ENCODE measurements at regions not wholly inside any gene's neighbourhood (a gene's known extent, or its start where the extent isn't known, plus 50 kb on each side); places are given as distances from the start of the nearest gene placed in this dataset.

DNA sequence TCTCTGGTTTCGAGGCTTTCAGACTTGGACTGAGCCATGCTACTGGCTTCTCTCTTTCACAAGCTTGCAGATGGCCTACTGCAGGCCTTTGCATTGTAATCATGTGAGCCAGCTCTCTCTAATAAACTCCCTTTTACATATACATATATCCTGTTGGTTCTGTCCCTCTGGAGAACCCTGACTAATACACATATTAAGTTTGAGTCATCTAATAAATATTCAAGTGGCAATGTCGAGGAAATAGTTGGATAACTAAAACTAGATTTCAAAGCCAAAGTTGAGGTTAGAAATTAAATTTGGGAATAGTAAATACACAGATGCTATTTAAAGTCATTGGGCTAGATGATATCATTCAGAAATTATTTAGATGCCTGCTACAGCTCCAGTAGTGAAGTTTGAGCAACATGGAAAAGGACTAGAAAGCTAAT lies 1343.4 kb downstream of the GRIK2 start:
- Histone ChIP-seq H2AK5ac (ENCODE audit: low read depth, low read length) (no peak overlapping the region), H3K27ac (ENCODE audit: low read depth, low read length) (no peak overlapping the region), H3K4me2 (ENCODE audit: insufficient read depth in 1 of 2, low read depth in 2 of 2, low read length in 2 of 2) (no peak overlapping the region)

More for the DNA sequence above, 1343.4 kb downstream of the GRIK2 start:
- ChIA-PET CTCF (ENCODE audit: partially characterized antibody) (interaction anchor here (0.8 to 1.0 kb wide), 2 partner anchors 8 to 118 kb away, joined by 3 read pairs; no protein-coding TSS in a partner anchor), POLR2A (ENCODE audit: partially characterized antibody) (no interaction called here)
- no peaks in the 10 kb centered on the region for H3K9me3 ChIP-seq (ENCODE audit: insufficient read depth in 2 of 2, low read depth in 1 of 2, low read length in 1 of 2)
- no peak overlapping the region for H2BK5ac ChIP-seq (ENCODE audit: low read depth, low read length)
- H2BK12ac ChIP-seq (ENCODE audit: low read depth, low read length): no peak overlapping the region
- no peak overlapping the region for H2BK20ac ChIP-seq (ENCODE audit: low read length)
- no peak for FAIRE-seq
- no peak overlapping the region for H3K56ac ChIP-seq (replicated peaks; ENCODE audit: insufficient read length, low read depth, low read length)
- no peak overlapping the region for H4K8ac ChIP-seq (ENCODE audit: extremely low read depth, insufficient read depth, low read length)
- H3K23me2 ChIP-seq (ENCODE audit: low read depth, low read length): no peaks in the 10 kb centered on the region
- H3K79me2 ChIP-seq (ENCODE audit: control insufficient read depth in 1 of 2, insufficient read depth in 2 of 2, low read length in 2 of 2): no peaks in the 10 kb centered on the region
- no peak overlapping the region for H4K91ac ChIP-seq (replicated peaks; ENCODE audit: insufficient read length, low read length)
- H3K79me1 ChIP-seq (ENCODE audit: low read depth, low read length): no peaks in the 10 kb centered on the region
- H2BK120ac ChIP-seq (replicated peaks; ENCODE audit: low read depth, low read length): no peak overlapping the region
- no peak overlapping the region for H3K14ac ChIP-seq (ENCODE audit: insufficient read length)
- no peaks in the 10 kb centered on the region for H3K36me3 ChIP-seq (ENCODE audit: control insufficient read depth in 2 of 4, insufficient read depth in 4 of 4, low read length in 3 of 4)
- H3K4ac ChIP-seq (replicated peaks; ENCODE audit: insufficient read length, low read depth, low read length): no peak overlapping the region
- no peak overlapping the region for H3K23ac ChIP-seq (ENCODE audit: insufficient read length)
- H3K9ac ChIP-seq (replicated peaks in 1 of 4; ENCODE audit: extremely low read depth in 1 of 4, low read depth in 3 of 4, low read length in 3 of 4): no peak overlapping the region
- DNase-seq (ENCODE audit: low read depth in 1 of 2, low spot score in 2 of 2): no peak
- no peaks in the 10 kb centered on the region for H4K20me1 ChIP-seq (replicated peaks in 1 of 2; ENCODE audit: control insufficient read depth in 1 of 2, insufficient read depth in 2 of 2, low read length in 2 of 2)
- TF ChIP-seq SP4 (IDR thresholded peaks at IDR 0.05; ENCODE audit: low read length) (no peak), FOSL1 (IDR thresholded peaks at IDR 0.05; ENCODE audit: insufficient read depth, low read depth, low read length) (no peak), TCF12 (IDR thresholded peaks at IDR 0.05; ENCODE audit: low read depth, low read length) (no peak)
- 0 out of 2 replicates have a peak overlapping the region, but pooled peaks have one; percentile 62 for H2AFZ ChIP-seq (ENCODE audit: low read length)
- 83% methylated on average over 2 of the region's 2 CpGs; no CpG with 5 or more reads in 1 of the 2 experiments for WGBS, 2 experiments (ENCODE audit: extremely low coverage in 1 of 2, insufficient coverage in 1 of 2, insufficient read length in 1 of 2, insufficient replicate concordance in 2 of 2, low coverage in 1 of 2, low lambda C conversion rate in 2 of 2, missing lambda C conversion rate in 1 of 2)
- H4K5ac ChIP-seq (ENCODE audit: insufficient read length, low read depth, low read length): no peak overlapping the region
- peaks cover 0 to under 1% (median 0%) of the 10 kb centered on the region in 4 experiments; a peak in 3 of 7 replicates for H3K4me1 ChIP-seq (replicated peaks in 1 of 4; ENCODE audit: control insufficient read depth in 3 of 4, insufficient read depth in 4 of 4, low read length in 3 of 4)
- no peak overlapping the region for H3K18ac ChIP-seq (ENCODE audit: extremely low read depth, low read length)
- no peaks in the 10 kb centered on the region for H3K27me3 ChIP-seq (replicated peaks in 1 of 4; ENCODE audit: control insufficient read depth in 3 of 4, extremely low read depth in 1 of 4, insufficient read depth in 3 of 4, low read length in 3 of 4)
- H2BK15ac ChIP-seq (ENCODE audit: low read length): no peak overlapping the region
- no peak overlapping the region for H3K4me3 ChIP-seq (ENCODE audit: extremely low read depth in 1 of 4, insufficient read depth in 2 of 4, low read depth in 3 of 4, low read length in 4 of 4)

Measured in H1 (cell line).